HepG2 (cell line): ENCODE measurements at regions not wholly inside any gene's neighbourhood (a gene's known extent, or its start where the extent isn't known, plus 50 kb on each side); places are given as distances from the start of the nearest gene placed in this dataset.

Experiments
- ATAC-seq: fragments of 200-7000 bp; cut with Tn5 transposase; 3 replicates; pipeline ENCODE4 v1.9.1; 2020; ENCODE audit warnings: mild to moderate bottlenecking, moderate library complexity
- BruUV-seq: library from RNA; stranded (reverse); fragments of 400-500 nt; replicated peaks from 2 replicates; lab custom pipeline; 2021; lab: Mats Ljungman, UMichigan
- CTCF ChIA-PET: fragments of 300-600 bp; formaldehyde crosslinking; extraction: SDS; loops from one replicate; lab custom pipeline; 2021; ENCODE audit warnings: low total read pairs, inconsistent platforms, low intra/inter-chr PET ratio; lab: Yijun Ruan, JAX
- POLR2A ChIA-PET: fragments of 350-600 bp; sonication (Branson Sonifier 250); formaldehyde crosslinking; loops from one replicate; lab custom pipeline; 2020; ENCODE audit warnings: antibody characterized with exemption, inconsistent platforms; lab: Yijun Ruan, JAX
- DNase-seq: peaks from one replicate; pipeline ENCODE4 v3.0.0-alpha.2; 2015; ENCODE audit warnings: low spot score
- FAIRE-seq: peaks from 3 replicates; lab custom pipeline; 2011; peaks lifted over from hg19 to GRCh38; lab: Jason Lieb, UNC
- H2AFZ ChIP-seq: one replicate; pipeline ENCODE4 v1.6.1; 2011; ENCODE audit warnings: low read length, inconsistent platforms
- H3K27ac ChIP-seq: fragments of 300-600 bp; 3 replicates; pipeline ENCODE4 v1.8.0; 2011; ENCODE audit warnings: mixed run types, mild to moderate bottlenecking, mixed read lengths, low read length, inconsistent platforms; ENCODE audit not compliant: insufficient read depth; ENCODE audit errors: extremely low read length
- H3K27me3 ChIP-seq, 2 experiments: fragments of 200-600 bp in 1 of 2; 2 replicates in 1 of 2; 3 replicates in 1 of 2; pipeline versions ENCODE4 v1.6.0 to v1.8.0; 2011; ENCODE audit warnings: low read length in 2 of 2, mild to moderate bottlenecking in 2 of 2, moderate library complexity in 2 of 2, inconsistent platforms in 1 of 2; ENCODE audit not compliant: insufficient read depth in 2 of 2, control insufficient read depth in 1 of 2
- H3K36me3 ChIP-seq, 2 experiments: fragments of 200-600 bp in 1 of 2; replicated peaks in 1 of 2; 2 replicates in 1 of 2; 3 replicates in 1 of 2; pipeline versions ENCODE4 v1.5.1 to v1.8.0; 2011; ENCODE audit warnings: low read length in 2 of 2, inconsistent platforms in 1 of 2; ENCODE audit not compliant: insufficient read depth in 2 of 2, control insufficient read depth in 1 of 2
- H3K4me1 ChIP-seq: 2 replicates; pipeline ENCODE4 v1.5.1; 2012; ENCODE audit warnings: low read length, inconsistent platforms; ENCODE audit not compliant: insufficient read depth
- H3K4me2 ChIP-seq: 2 replicates; pipeline ENCODE4 v1.6.0; 2011; ENCODE audit warnings: low read depth, low read length, inconsistent platforms
- H3K4me3 ChIP-seq, 3 experiments: fragments of 200-600 bp in 1 of 3; sonication (generic), shearing (Covaris generic) in 1 of 3; replicated peaks in 1 of 3; 2 replicates each; pipeline ENCODE4 v1.5.1; 2011 to 2016; ENCODE audit warnings: low read length in 3 of 3, inconsistent platforms in 2 of 3, low read depth in 2 of 3, mild to moderate bottlenecking in 2 of 3, control low read depth in 1 of 3, mixed read lengths in 1 of 3; ENCODE audit not compliant: insufficient read depth in 1 of 3
- H3K79me2 ChIP-seq: one replicate; pipeline ENCODE4 v1.6.1; 2011; ENCODE audit warnings: low read length, inconsistent platforms; ENCODE audit not compliant: insufficient read depth
- H3K9ac ChIP-seq: 2 replicates; pipeline ENCODE4 v1.6.0; 2011; ENCODE audit warnings: mild to moderate bottlenecking, low read depth, low read length, inconsistent platforms; ENCODE audit not compliant: insufficient read depth
- H3K9me3 ChIP-seq: 2 replicates; pipeline ENCODE4 v1.5.1; 2012; ENCODE audit warnings: mild to moderate bottlenecking, low read length
- H4K20me1 ChIP-seq: 2 replicates; pipeline ENCODE4 v1.6.0; 2011; ENCODE audit warnings: inconsistent platforms, mild to moderate bottlenecking, low read length, moderate library complexity; ENCODE audit not compliant: insufficient read depth
- ARID2 ChIP-seq: sonication (generic); formaldehyde crosslinking; IDR thresholded peaks from 2 replicates; pipeline ENCODE4 v1.8.1; 2022; ENCODE audit warnings: mild to moderate bottlenecking, missing genetic modification reagents, borderline replicate concordance
- CENPT ChIP-seq: sonication (generic); formaldehyde crosslinking; IDR thresholded peaks from 2 replicates; pipeline ENCODE4 v1.8.0; 2022; ENCODE audit warnings: low read depth, mild to moderate bottlenecking, moderate library complexity, missing genetic modification reagents
- DRAP1 ChIP-seq: IDR thresholded peaks from 2 replicates; pipeline ENCODE4 v1.6.1; 2016; ENCODE audit warnings: missing genetic modification reagents, missing compliant biosample characterization
- FOXA1 ChIP-seq, 2 experiments: fragments of 450-650 bp in 1 of 2; sonication (generic) in 1 of 2; formaldehyde crosslinking in 1 of 2; IDR thresholded peaks; 2 replicates each; pipeline versions ENCODE4 v1.4.0 to v1.6.1; 2016 to 2020; ENCODE audit warnings: missing genetic modification reagents in 1 of 2
- JUN ChIP-seq: sonication (generic); formaldehyde crosslinking; IDR thresholded peaks from 2 replicates; pipeline ENCODE4 v1.4.0; 2020; ENCODE audit warnings: mild to moderate bottlenecking, missing genetic modification reagents
- KAT8 ChIP-seq: IDR thresholded peaks from 2 replicates; pipeline ENCODE4 v1.6.1; 2016; ENCODE audit warnings: missing genetic modification reagents, missing compliant biosample characterization
- KDM3A ChIP-seq: IDR thresholded peaks from 2 replicates; pipeline ENCODE4 v1.6.1; 2018; ENCODE audit warnings: low read depth, missing compliant biosample characterization
- KLF15 ChIP-seq: sonication (generic); formaldehyde crosslinking; IDR thresholded peaks from 2 replicates; pipeline ENCODE4 v1.8.1; 2023; ENCODE audit warnings: borderline replicate concordance, mild to moderate bottlenecking, inconsistent platforms, missing genetic modification reagents, mixed read lengths
- MTA3 ChIP-seq: sonication (generic); formaldehyde crosslinking; IDR thresholded peaks from 2 replicates; pipeline ENCODE4 v1.4.0; 2020; ENCODE audit warnings: missing genetic modification reagents
- PPARG ChIP-seq: conservative IDR thresholded peaks from 2 replicates; pipeline ENCODE4 v1.6.1; 2016; ENCODE audit warnings: missing biosample characterization, missing genetic modification reagents
- RAD21 ChIP-seq: fragments of 450-650 bp; formaldehyde crosslinking; IDR thresholded peaks from 2 replicates; pipeline ENCODE4 v1.5.0; 2020; ENCODE audit warnings: mild to moderate bottlenecking
- TP53 ChIP-seq: sonication (generic); formaldehyde crosslinking; conservative IDR thresholded peaks from 2 replicates; pipeline ENCODE4 v1.4.0; 2020; ENCODE audit warnings: missing genetic modification reagents
- ZKSCAN1 ChIP-seq: fragments of 150-350 bp; IDR thresholded peaks from 2 replicates; pipeline ENCODE4 v1.6.1; 2014; ENCODE audit warnings: low read length
- ZNF468 ChIP-seq: sonication (generic); formaldehyde crosslinking; IDR thresholded peaks from 2 replicates; pipeline ENCODE4 v1.8.0; 2022; ENCODE audit warnings: mild to moderate bottlenecking, moderate library complexity, missing genetic modification reagents
- WGBS: methylation state at CpG from one replicate; pipeline ENCODE4 v1.1.6; 2017; ENCODE audit warnings: low lambda C conversion rate; 5-methylcytosine and 5-hydroxymethylcytosine counted together
- in situ Hi-C: cut with HindIII; loops from 2 replicates; pipeline ENCODE4 v1.10.0; 2017; ENCODE audit warnings: low pct_unique_long_range_greater_than_20kb; ENCODE audit not compliant: extremely low pct_ligation_motif_present
- intact Hi-C: fragments of 100-400 bp; cut with micrococcal nuclease; formaldehyde crosslinking; loops from one replicate; pipeline ENCODE4 v1.10.0; 2022; ENCODE audit not compliant: unreplicated experiment
- TF ChIP-seq, protein P1 (sequence below): sonication (generic); formaldehyde crosslinking; IDR thresholded peaks from 2 replicates; pipeline ENCODE4 v1.8.1; 2023; ENCODE audit warnings: mild to moderate bottlenecking, missing genetic modification reagents
- TF ChIP-seq, protein P2 (sequence below): sonication (generic); formaldehyde crosslinking; IDR thresholded peaks from 2 replicates; pipeline ENCODE4 v1.4.0; 2020; ENCODE audit warnings: missing genetic modification reagents

DNA sequence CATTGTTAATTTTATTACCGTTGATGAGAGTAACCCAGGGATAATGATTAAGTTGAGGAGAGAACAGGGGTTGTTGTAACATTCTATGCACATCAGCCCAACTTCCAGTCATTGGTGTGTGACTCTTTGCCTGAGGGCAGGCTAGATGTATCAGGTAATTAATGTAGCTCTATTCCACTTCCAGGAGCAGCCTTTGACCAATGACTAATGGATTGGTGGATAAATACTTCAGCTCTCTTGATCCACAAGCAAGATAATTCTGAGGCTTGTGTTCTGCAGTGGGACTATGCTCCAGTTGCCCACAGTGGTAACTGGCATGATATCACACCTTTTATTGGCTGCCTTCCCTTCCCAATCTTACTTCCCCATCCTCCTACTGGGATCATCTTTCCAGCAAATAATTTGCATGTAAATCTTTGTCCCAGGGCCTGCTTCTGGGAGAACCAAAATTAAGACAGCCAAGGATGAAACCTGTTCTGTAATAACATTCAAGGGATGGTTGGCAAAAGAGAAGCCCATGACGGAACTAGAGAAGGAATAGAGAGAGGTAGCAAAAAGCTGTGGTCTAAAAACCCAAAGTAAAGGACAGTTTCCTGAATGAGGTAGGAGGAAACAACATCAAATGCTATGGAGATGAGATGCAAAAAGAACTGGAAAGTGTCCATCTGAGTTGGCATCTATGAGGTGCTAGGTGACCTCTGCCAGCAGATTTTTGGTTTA is 241.4 kb upstream of the RPS6KA3 start:
- ChIA-PET CTCF (no interaction called here), POLR2A (no interaction called here)
- BruUV-seq = no TSS peak
- ATAC-seq (no peak), FAIRE-seq (no peak), DNase-seq (no peak)
- Histone ChIP-seq H3K79me2 (no peaks in the 10 kb centered on the region), H3K36me3 (no peaks in the 10 kb centered on the region), H3K4me1 (no peaks in the 10 kb centered on the region), H3K9ac (no peak overlapping the region), H2AFZ (no peak overlapping the region), H3K27ac (no peak overlapping the region), H3K27me3 (no peaks in the 10 kb centered on the region), H3K4me3 (no peak overlapping the region), H3K4me2 (no peak overlapping the region), H4K20me1 (no peaks in the 10 kb centered on the region), H3K9me3 (no peaks in the 10 kb centered on the region)
- TF ChIP-seq, protein P1, sequence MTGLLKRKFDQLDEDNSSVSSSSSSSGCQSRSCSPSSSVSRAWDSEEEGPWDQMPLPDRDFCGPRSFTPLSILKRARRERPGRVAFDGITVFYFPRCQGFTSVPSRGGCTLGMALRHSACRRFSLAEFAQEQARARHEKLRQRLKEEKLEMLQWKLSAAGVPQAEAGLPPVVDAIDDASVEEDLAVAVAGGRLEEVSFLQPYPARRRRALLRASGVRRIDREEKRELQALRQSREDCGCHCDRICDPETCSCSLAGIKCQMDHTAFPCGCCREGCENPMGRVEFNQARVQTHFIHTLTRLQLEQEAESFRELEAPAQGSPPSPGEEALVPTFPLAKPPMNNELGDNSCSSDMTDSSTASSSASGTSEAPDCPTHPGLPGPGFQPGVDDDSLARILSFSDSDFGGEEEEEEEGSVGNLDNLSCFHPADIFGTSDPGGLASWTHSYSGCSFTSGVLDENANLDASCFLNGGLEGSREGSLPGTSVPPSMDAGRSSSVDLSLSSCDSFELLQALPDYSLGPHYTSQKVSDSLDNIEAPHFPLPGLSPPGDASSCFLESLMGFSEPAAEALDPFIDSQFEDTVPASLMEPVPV = no peak
- TF ChIP-seq KLF15 (no peak), CENPT (CRISPR knock-in tag) (no peak), PPARG (CRISPR knock-in tag) (no peak), DRAP1 (no peak), ZKSCAN1 (no peak), FOXA1 (IDR thresholded peaks at IDR 0.05) (no peak), FOXA1 (CRISPR knock-in tag; IDR thresholded peaks at IDR 0.05) (no peak), ARID2 (CRISPR knock-in tag) (no peak), KAT8 (CRISPR knock-in tag) (no peak), JUN (no peak), RAD21 (CRISPR knock-in tag) (no peak), MTA3 (CRISPR knock-in tag) (no peak), TP53 (no peak), KDM3A (CRISPR knock-in tag) (no peak), ZNF468 (CRISPR knock-in tag) (no peak)
- TF ChIP-seq, protein P2, sequence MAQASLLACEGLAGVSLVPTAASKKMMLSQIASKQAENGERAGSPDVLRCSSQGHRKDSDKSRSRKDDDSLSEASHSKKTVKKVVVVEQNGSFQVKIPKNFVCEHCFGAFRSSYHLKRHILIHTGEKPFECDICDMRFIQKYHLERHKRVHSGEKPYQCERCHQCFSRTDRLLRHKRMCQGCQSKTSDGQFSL (CRISPR knock-in tag) = no peak
- intact Hi-C loops = no loop called here
- in situ Hi-C loops = no loop called here
- 94% methylated on average over 2 of the region's 2 CpGs for WGBS
